GM21723 (cell line): ENCODE measurements at regions not wholly inside any gene's neighbourhood (a gene's known extent, or its start where the extent isn't known, plus 50 kb on each side); places are given as distances from the start of the nearest gene placed in this dataset.
"Not testable (repeated sequence)": the region's sequence is repeated elsewhere in the genome, so short reads cannot be mapped to it uniquely, and the experiment has no call there.

Source experiments
- ATAC-seq: cut with Tn5 transposase; IDR thresholded peaks from one replicate; pipeline ENCODE4 v1.9.1; 2021; ENCODE audit warnings: mild to moderate bottlenecking, moderate library complexity; ENCODE audit not compliant: unreplicated experiment

GRCh38 chr6:33896391-33897188, 92.8 kb upstream of the MLN start:
- ATAC-seq = no peak

- no peak for ATAC-seq
Measured at GRCh38 chr6:33895988-33896387, 92.2 kb upstream of the MLN start.

- no peak for ATAC-seq
Measured at GRCh38 chr6:33895296-33895695, 91.5 kb upstream of the MLN start.

GRCh38 chr6:33894438-33894837, 90.6 kb upstream of the MLN start:
- no peak for ATAC-seq

- ATAC-seq = no peak
Measured at GRCh38 chr6:33892581-33893346, 89.0 kb upstream of the MLN start.

- no peak for ATAC-seq
Measured at GRCh38 chr6:33888664-33889200, 84.9 kb upstream of the MLN start.

GRCh38 chr6:33888183-33888582, 84.4 kb upstream of the MLN start:
- no peak for ATAC-seq

- no peak for ATAC-seq
Measured at GRCh38 chr6:33886673-33887144, 82.9 kb upstream of the MLN start.

GRCh38 chr6:33885132-33886057, 81.6 kb upstream of the MLN start:
- no peak for ATAC-seq

- not testable (repeated sequence) for ATAC-seq
Measured at GRCh38 chr6:33883621-33884020, 79.8 kb upstream of the MLN start.

GRCh38 chr6:33882154-33882553, 78.4 kb upstream of the MLN start:
- no peak for ATAC-seq

- ATAC-seq = no peak
Measured at GRCh38 chr6:33880766-33881165, 77.0 kb upstream of the MLN start.

GRCh38 chr6:33880104-33880678, 76.4 kb upstream of the MLN start:
- ATAC-seq = no peak

GRCh38 chr6:33878562-33878961, 74.8 kb upstream of the MLN start:
- no peak for ATAC-seq

GRCh38 chr6:33877982-33878535, 74.3 kb upstream of the MLN start:
- ATAC-seq = no peak

GRCh38 chr6:33875696-33876095, 71.9 kb upstream of the MLN start:
- ATAC-seq = no peak

GRCh38 chr6:33875141-33875581, 71.4 kb upstream of the MLN start:
- ATAC-seq = no peak

- no peak for ATAC-seq
Measured at GRCh38 chr6:33874136-33874760, 70.4 kb upstream of the MLN start.

- no peak for ATAC-seq
Measured at GRCh38 chr6:33872761-33873160, 69.0 kb upstream of the MLN start.
